ENCODE measurements at regions not wholly inside any gene's neighbourhood (a gene's known extent, or its start where the extent isn't known, plus 50 kb on each side); places are given as distances from the start of the nearest gene placed in this dataset.

GRCh38 chr1:55893155-55893554 is 678.0 kb upstream of the USP24 start:
- no peak for DNase-seq (ENCODE audit: low read depth, low spot score)
- TF ChIP-seq POLR2AphosphoS5 (IDR thresholded peaks at IDR 0.05; ENCODE audit: borderline replicate concordance, low read depth, low read length) (no peak), FOXP2 (optimal IDR thresholded peaks at IDR 0.05; ENCODE audit: control extremely low read depth, extremely low read length, insufficient read depth) (no peak), EZH2 (IDR thresholded peaks at IDR 0.05) (no peak)
- no peaks in the 10 kb centered on the region for H3K9me3 ChIP-seq (ENCODE audit: low read depth, low read length)
- no peaks in the 10 kb centered on the region for H3K36me3 ChIP-seq (ENCODE audit: insufficient read depth, low read length)
- no peak overlapping the region for H3K27ac ChIP-seq
- H3K9ac ChIP-seq (ENCODE audit: insufficient read length) = no peak overlapping the region
- no peak overlapping the region for H3K4me3 ChIP-seq

GRCh38 chr1:55888685-55889317 is 673.6 kb upstream of the USP24 start:
- H3K4me3 ChIP-seq = no peak overlapping the region
- no peak overlapping the region for H3K27ac ChIP-seq
- no peak overlapping the region for H3K9ac ChIP-seq (ENCODE audit: insufficient read length)
- no peak for TF ChIP-seq FOXP2 (optimal IDR thresholded peaks at IDR 0.05; ENCODE audit: control extremely low read depth, extremely low read length, insufficient read depth)
- TF ChIP-seq POLR2AphosphoS5 (IDR thresholded peaks at IDR 0.05; ENCODE audit: borderline replicate concordance, low read depth, low read length) = no peak
- no peak for TF ChIP-seq EZH2 (IDR thresholded peaks at IDR 0.05)
- H3K36me3 ChIP-seq (ENCODE audit: insufficient read depth, low read length) = no peaks in the 10 kb centered on the region
- DNase-seq (ENCODE audit: low read depth, low spot score) = no peak
- no peaks in the 10 kb centered on the region for H3K9me3 ChIP-seq (ENCODE audit: low read depth, low read length)

GRCh38 chr1:55886856-55887712 is 671.9 kb upstream of the USP24 start:
- no peak for DNase-seq (ENCODE audit: low read depth, low spot score)
- H3K36me3 ChIP-seq (ENCODE audit: insufficient read depth, low read length) = no peaks in the 10 kb centered on the region
- H3K4me3 ChIP-seq = no peak overlapping the region
- H3K9me3 ChIP-seq (ENCODE audit: low read depth, low read length) = no peaks in the 10 kb centered on the region
- no peak overlapping the region for H3K27ac ChIP-seq
- no peak for TF ChIP-seq POLR2AphosphoS5 (IDR thresholded peaks at IDR 0.05; ENCODE audit: borderline replicate concordance, low read depth, low read length)
- no peak for TF ChIP-seq EZH2 (IDR thresholded peaks at IDR 0.05)
- TF ChIP-seq FOXP2 (optimal IDR thresholded peaks at IDR 0.05; ENCODE audit: control extremely low read depth, extremely low read length, insufficient read depth) = no peak
- H3K9ac ChIP-seq (ENCODE audit: insufficient read length) = no peak overlapping the region

GRCh38 chr1:55885619-55886018 is 670.5 kb upstream of the USP24 start:
- TF ChIP-seq FOXP2 (optimal IDR thresholded peaks at IDR 0.05; ENCODE audit: control extremely low read depth, extremely low read length, insufficient read depth) (no peak), POLR2AphosphoS5 (IDR thresholded peaks at IDR 0.05; ENCODE audit: borderline replicate concordance, low read depth, low read length) (no peak), EZH2 (IDR thresholded peaks at IDR 0.05) (no peak)
- H3K27ac ChIP-seq = no peak overlapping the region
- no peaks in the 10 kb centered on the region for H3K36me3 ChIP-seq (ENCODE audit: insufficient read depth, low read length)
- no peak overlapping the region for H3K9ac ChIP-seq (ENCODE audit: insufficient read length)
- no peaks in the 10 kb centered on the region for H3K9me3 ChIP-seq (ENCODE audit: low read depth, low read length)
- no peak for DNase-seq (ENCODE audit: low read depth, low spot score)
- H3K4me3 ChIP-seq = no peak overlapping the region

DNA sequence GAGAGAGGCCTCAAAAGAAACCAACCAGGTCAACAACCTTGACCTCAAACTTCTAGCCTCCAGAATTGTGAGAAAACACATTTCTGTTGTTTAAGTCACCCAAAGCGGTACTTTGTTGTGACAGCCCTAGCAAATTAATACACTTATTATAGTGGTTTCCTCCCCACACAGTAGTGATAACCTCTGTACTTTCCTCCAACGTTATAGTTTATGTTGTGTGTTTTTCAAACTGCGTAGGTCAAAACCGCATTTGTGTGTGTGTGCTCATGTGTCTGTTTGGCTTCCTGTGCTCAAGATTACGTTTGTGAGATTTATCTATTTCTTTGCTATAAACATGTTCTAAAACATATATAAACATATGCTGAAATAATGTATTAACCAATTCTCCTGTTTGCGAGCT is 667.8 kb upstream of the USP24 start:
- Histone ChIP-seq H3K27ac (no peak overlapping the region), H3K9ac (ENCODE audit: insufficient read length) (no peak overlapping the region), H3K9me3 (ENCODE audit: low read depth, low read length) (no peaks in the 10 kb centered on the region), H3K4me3 (no peak overlapping the region), H3K36me3 (ENCODE audit: insufficient read depth, low read length) (no peaks in the 10 kb centered on the region)
- TF ChIP-seq EZH2 (IDR thresholded peaks at IDR 0.05) (no peak), POLR2AphosphoS5 (IDR thresholded peaks at IDR 0.05; ENCODE audit: borderline replicate concordance, low read depth, low read length) (no peak), FOXP2 (optimal IDR thresholded peaks at IDR 0.05; ENCODE audit: control extremely low read depth, extremely low read length, insufficient read depth) (no peak)
- no peak for DNase-seq (ENCODE audit: low read depth, low spot score)

DNA sequence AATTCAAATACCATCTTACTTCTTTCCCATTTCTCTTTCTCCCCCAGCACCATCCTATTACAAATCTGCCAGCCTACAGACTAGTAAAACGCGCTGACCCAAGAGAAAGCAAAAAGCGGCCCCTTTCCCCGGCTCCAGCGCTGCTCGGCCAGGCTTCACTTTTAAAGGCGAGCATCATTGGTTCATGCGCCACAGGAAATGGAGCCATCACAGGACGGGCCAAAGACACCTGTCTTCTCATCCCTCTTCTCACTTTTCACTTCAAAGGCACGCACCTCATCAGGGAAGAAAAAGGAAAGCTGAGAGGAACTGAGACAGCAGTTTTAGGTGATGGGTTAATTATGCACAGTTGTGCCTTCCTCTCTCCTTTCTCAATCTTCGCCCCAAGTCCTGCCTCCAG is 664.2 kb upstream of the USP24 start:
- TF ChIP-seq FOXP2 (optimal IDR thresholded peaks at IDR 0.05; ENCODE audit: control extremely low read depth, extremely low read length, insufficient read depth) (no peak), POLR2AphosphoS5 (IDR thresholded peaks at IDR 0.05; ENCODE audit: borderline replicate concordance, low read depth, low read length) (no peak), EZH2 (IDR thresholded peaks at IDR 0.05) (no peak)
- Histone ChIP-seq H3K36me3 (ENCODE audit: insufficient read depth, low read length) (no peaks in the 10 kb centered on the region), H3K9me3 (ENCODE audit: low read depth, low read length) (no peaks in the 10 kb centered on the region), H3K9ac (ENCODE audit: insufficient read length) (no peak overlapping the region), H3K4me3 (no peak overlapping the region), H3K27ac (no peak overlapping the region)
- no peak for DNase-seq (ENCODE audit: low read depth, low spot score)

DNA sequence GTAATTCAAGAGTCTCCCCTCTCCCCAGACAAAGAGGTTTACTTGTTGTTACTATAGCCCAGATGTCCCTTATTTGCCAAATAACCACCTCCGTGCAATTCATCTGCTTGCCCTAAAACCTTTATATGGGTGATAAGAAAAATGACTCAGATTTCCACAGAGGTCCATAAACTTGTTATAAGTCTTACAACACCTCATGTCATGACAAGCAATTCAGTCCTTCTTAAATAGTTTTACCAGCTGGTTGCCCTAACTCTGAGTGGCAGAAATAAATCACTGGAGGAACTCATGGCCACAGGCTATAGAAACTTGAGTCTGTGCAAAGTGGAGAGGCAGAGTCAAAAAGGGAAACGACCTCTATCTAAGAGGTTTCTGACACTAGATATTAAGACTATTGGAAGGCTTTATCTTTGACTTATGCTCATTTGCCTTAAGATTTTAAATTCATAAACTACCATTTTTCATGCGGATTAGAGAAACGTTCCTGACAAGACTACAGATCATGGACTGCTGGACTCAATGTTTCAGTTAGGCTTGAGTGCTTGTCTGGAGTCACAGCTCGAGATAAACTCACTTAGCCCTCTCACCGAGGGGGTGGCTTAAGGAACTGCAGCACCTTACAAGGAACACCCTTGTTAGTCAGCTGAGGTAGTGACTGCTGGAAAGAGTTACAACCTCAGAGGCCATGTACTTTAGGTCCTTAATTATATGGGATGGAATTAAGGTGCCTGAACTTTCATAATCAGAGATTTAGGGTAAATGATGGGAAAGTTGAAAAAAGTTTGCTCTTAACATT is 662.5 kb upstream of the USP24 start:
- no peak overlapping the region for H3K9ac ChIP-seq (ENCODE audit: insufficient read length)
- H3K9me3 ChIP-seq (ENCODE audit: low read depth, low read length) = no peaks in the 10 kb centered on the region
- TF ChIP-seq FOXP2 (optimal IDR thresholded peaks at IDR 0.05; ENCODE audit: control extremely low read depth, extremely low read length, insufficient read depth) (no peak), EZH2 (IDR thresholded peaks at IDR 0.05) (no peak), POLR2AphosphoS5 (IDR thresholded peaks at IDR 0.05; ENCODE audit: borderline replicate concordance, low read depth, low read length) (no peak)
- no peaks in the 10 kb centered on the region for H3K36me3 ChIP-seq (ENCODE audit: insufficient read depth, low read length)
- no peak overlapping the region for H3K4me3 ChIP-seq
- no peak for DNase-seq (ENCODE audit: low read depth, low spot score)
- H3K27ac ChIP-seq = no peak overlapping the region
